SK-N-SH (cell line): ENCODE measurements at regions not wholly inside any gene's neighbourhood (a gene's known extent, or its start where the extent isn't known, plus 50 kb on each side); places are given as distances from the start of the nearest gene placed in this dataset.

Experiments
- CTCF ChIA-PET: fragments of 300-600, 350-600 bp; formaldehyde crosslinking; extraction: SDS; loops from one replicate; lab custom pipeline; 2021; lab: Yijun Ruan, JAX
- POLR2A ChIA-PET: fragments of 350-600 bp; sonication (Branson Sonifier 250); formaldehyde crosslinking; extraction: SDS; loops from one replicate; lab custom pipeline; 2020; ENCODE audit warnings: antibody characterized with exemption, inconsistent platforms; lab: Yijun Ruan, JAX
- DNase-seq: peaks from one replicate; pipeline ENCODE4 v3.0.0; 2012
- H2AFZ ChIP-seq: fragments of 200-600 bp; sonication (generic); 2 replicates; pipeline ENCODE4 v1.8.1; 2016; ENCODE audit warnings: antibody characterized with exemption, mild to moderate bottlenecking, low read depth
- H3F3A ChIP-seq: fragments of 200-600 bp; sonication (generic); replicated peaks from 2 replicates; pipeline ENCODE3; 2016; ENCODE audit warnings: antibody characterized with exemption, mild to moderate bottlenecking; ENCODE audit not compliant: insufficient read depth
- H3K27ac ChIP-seq, 2 experiments: fragments of 200-500 bp in 1 of 2; fragments of 200-600 bp in 1 of 2; sonication (Bioruptor generic) in 1 of 2; sonication (generic), shearing (Covaris generic) in 1 of 2; 2 replicates each; pipeline versions ENCODE4 v1.5.1 to v1.6.1; 2014 to 2016; ENCODE audit warnings: low read depth in 2 of 2, inconsistent platforms in 1 of 2, low read length in 1 of 2, mild to moderate bottlenecking in 1 of 2, mixed read lengths in 1 of 2
- H3K27me3 ChIP-seq: fragments of 200-600 bp; sonication (generic), shearing (Covaris generic); 2 replicates; pipeline ENCODE4 v1.6.1; 2016; ENCODE audit warnings: mixed run types; ENCODE audit not compliant: insufficient read depth
- H3K36me3 ChIP-seq, 2 experiments: fragments of 200-500 bp in 1 of 2; fragments of 200-600 bp in 1 of 2; sonication (Bioruptor generic) in 1 of 2; sonication (generic) in 1 of 2; replicated peaks in 1 of 2; 2 replicates each; pipeline versions ENCODE3 to v1.5.1; 2014 to 2016; ENCODE audit warnings: low read length in 1 of 2, mild to moderate bottlenecking in 1 of 2; ENCODE audit not compliant: insufficient read depth in 2 of 2, control insufficient read depth in 1 of 2
- H3K4me1 ChIP-seq, 2 experiments: fragments of 200-500 bp in 1 of 2; fragments of 200-600 bp in 1 of 2; sonication (Bioruptor generic) in 1 of 2; sonication (generic), shearing (Covaris generic) in 1 of 2; 2 replicates each; pipeline versions ENCODE4 v1.5.1 to v1.6.1; 2014 to 2016; ENCODE audit warnings: low read depth in 1 of 2, low read length in 1 of 2, mixed run types in 1 of 2; ENCODE audit not compliant: insufficient read depth in 2 of 2, control insufficient read depth in 1 of 2
- H3K4me2 ChIP-seq: fragments of 200-600 bp; sonication (generic), shearing (Covaris generic); 2 replicates; pipeline ENCODE4 v1.6.1; 2017; ENCODE audit warnings: mixed run types
- H3K4me3 ChIP-seq, 2 experiments: fragments of 200-500 bp in 1 of 2; fragments of 200-600 bp in 1 of 2; sonication (Bioruptor generic) in 1 of 2; sonication (generic), shearing (Covaris generic) in 1 of 2; 2 replicates each; pipeline versions ENCODE4 v1.5.1 to v1.8.1; 2014 to 2016; ENCODE audit warnings: low read depth in 2 of 2, inconsistent platforms in 1 of 2, low read length in 1 of 2, mild to moderate bottlenecking in 1 of 2, mixed read lengths in 1 of 2, moderate library complexity in 1 of 2
- H3K79me2 ChIP-seq: fragments of 200-600 bp; sonication (generic); 2 replicates; pipeline ENCODE4 v1.8.1; 2017; ENCODE audit warnings: mild to moderate bottlenecking; ENCODE audit not compliant: insufficient read depth
- H3K9ac ChIP-seq: fragments of 200-600 bp; sonication (generic); 2 replicates; pipeline ENCODE4 v1.6.1; 2017; ENCODE audit warnings: mixed run types
- H3K9me2 ChIP-seq: fragments of 200-600 bp; sonication (generic); 2 replicates; pipeline ENCODE4 v1.6.1; 2017; ENCODE audit warnings: mixed run types
- H3K9me3 ChIP-seq: fragments of 200-600 bp; sonication (generic); 2 replicates; pipeline ENCODE4 v1.6.1; 2017; ENCODE audit warnings: mixed run types, mild to moderate bottlenecking, moderate library complexity
- H4K20me1 ChIP-seq: fragments of 200-600 bp; sonication (generic); 2 replicates; pipeline ENCODE4 v1.6.1; 2017; ENCODE audit warnings: mild to moderate bottlenecking, mixed run types; ENCODE audit not compliant: insufficient read depth
- CHD2 ChIP-seq: fragments of 150-350 bp; IDR thresholded peaks from 2 replicates; pipeline ENCODE4 v1.6.1; 2018; ENCODE audit warnings: low read length; ENCODE audit not compliant: partially characterized antibody
- FOSL2 ChIP-seq: IDR thresholded peaks from 2 replicates; pipeline ENCODE4 v1.4.0; 2012; ENCODE audit warnings: low read depth, mild to moderate bottlenecking, moderate library complexity, borderline replicate concordance
- FOXJ3 ChIP-seq: sonication (generic); formaldehyde crosslinking; IDR thresholded peaks from 2 replicates; pipeline ENCODE4 v1.5.1; 2020; ENCODE audit warnings: mild to moderate bottlenecking, missing genetic modification reagents
- GABPA ChIP-seq: IDR thresholded peaks from 2 replicates; pipeline ENCODE4 v1.4.0; 2012; ENCODE audit warnings: low read depth, mild to moderate bottlenecking
- IRF3 ChIP-seq: fragments of 150-350 bp; IDR thresholded peaks from 2 replicates; pipeline ENCODE4 v1.6.1; 2016; ENCODE audit warnings: mild to moderate bottlenecking, low read depth, low read length
- JUND ChIP-seq: IDR thresholded peaks from 2 replicates; pipeline ENCODE4 v1.4.0; 2012
- MEF2A ChIP-seq: IDR thresholded peaks from 2 replicates; pipeline ENCODE4 v1.4.0; 2012; ENCODE audit warnings: low read depth, borderline replicate concordance
- MXI1 ChIP-seq: IDR thresholded peaks from 2 replicates; pipeline ENCODE4 v1.6.1; 2012; ENCODE audit warnings: mild to moderate bottlenecking, low read depth, low read length, improper control_type of control experiment
- NRF1 ChIP-seq: IDR thresholded peaks from 2 replicates; pipeline ENCODE4 v1.6.1; 2012; ENCODE audit warnings: low read depth, mild to moderate bottlenecking, low read length
- POLR2AphosphoS5 ChIP-seq: IDR thresholded peaks from 2 replicates; pipeline ENCODE4 v1.6.1; 2012; ENCODE audit warnings: low read depth, low read length
- RCOR1 ChIP-seq: fragments of 150-350 bp; IDR thresholded peaks from 2 replicates; pipeline ENCODE4 v1.6.1; 2017; ENCODE audit warnings: antibody characterized with exemption, low read length
- RXRA ChIP-seq: IDR thresholded peaks from 2 replicates; pipeline ENCODE4 v1.4.0; 2012; ENCODE audit warnings: low read depth, mild to moderate bottlenecking, borderline replicate concordance
- SMC3 ChIP-seq: IDR thresholded peaks from 2 replicates; pipeline ENCODE4 v1.6.1; 2012; ENCODE audit warnings: low read depth, low read length, improper control_type of control experiment
- TAF1 ChIP-seq: IDR thresholded peaks from 2 replicates; pipeline ENCODE4 v1.6.1; 2012; ENCODE audit warnings: low read depth, mild to moderate bottlenecking, low read length, moderate library complexity, borderline replicate concordance
- TCF12 ChIP-seq: IDR thresholded peaks from 2 replicates; pipeline ENCODE4 v1.4.0; 2012
- TEAD4 ChIP-seq: IDR thresholded peaks from 2 replicates; pipeline ENCODE4 v1.4.0; 2012; ENCODE audit warnings: mild to moderate bottlenecking, borderline replicate concordance; ENCODE audit not compliant: insufficient read depth
- USF2 ChIP-seq: fragments of 150-350 bp; IDR thresholded peaks from 2 replicates; pipeline ENCODE4 v1.6.1; 2017; ENCODE audit warnings: antibody characterized with exemption, low read length, low read depth, borderline replicate concordance
- WGBS: methylation state at CpG from one replicate; pipeline ENCODE4 v1.1.6; 2017; ENCODE audit warnings: low lambda C conversion rate; 5-methylcytosine and 5-hydroxymethylcytosine counted together
- TF ChIP-seq, protein P1 (sequence below): IDR thresholded peaks from 2 replicates; pipeline ENCODE4 v1.4.0; 2012; ENCODE audit warnings: low read depth, borderline replicate concordance

DNA sequence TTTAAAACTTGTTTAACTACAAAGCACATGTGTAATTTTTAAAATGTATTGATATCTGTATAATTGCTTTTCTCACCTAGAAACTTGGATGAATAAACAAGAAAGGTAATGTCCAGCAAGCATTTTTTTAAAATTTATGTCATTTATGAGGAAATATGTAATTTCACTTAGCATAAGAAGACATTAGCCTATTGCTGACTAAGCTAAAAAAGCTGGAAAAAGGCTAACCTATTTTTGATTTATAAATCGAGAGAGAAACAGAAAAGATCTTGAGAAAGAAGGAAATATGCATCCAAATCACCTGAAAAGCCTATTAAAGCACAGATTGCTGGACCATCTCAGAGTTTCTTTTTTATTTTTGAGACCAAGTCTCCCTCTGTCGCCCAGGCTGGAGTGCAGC is 1181.3 kb downstream of the SLITRK1 start:
- CTCF ChIA-PET, result interaction anchor here (0.7 kb wide), 1 partner anchor 16 kb away, joined by 3 read pairs; no protein-coding TSS in a partner anchor

GRCh38 chr13:82698941-82699340 is 1183.3 kb downstream of the SLITRK1 start:
- no peak overlapping the region for H3K27ac ChIP-seq
- no peak for DNase-seq
- no peaks in the 10 kb centered on the region for H3F3A ChIP-seq
- H3K4me2 ChIP-seq, result no peak overlapping the region
- H3K79me2 ChIP-seq, result no peaks in the 10 kb centered on the region
- no peaks in the 10 kb centered on the region; a peak in 1 of 4 replicates for H3K4me1 ChIP-seq
- H3K4me3 ChIP-seq, result no peak overlapping the region
- H3K9ac ChIP-seq, result no peak overlapping the region
- H3K9me2 ChIP-seq, result no peaks in the 10 kb centered on the region
- no peaks in the 10 kb centered on the region for H3K9me3 ChIP-seq
- TF ChIP-seq MEF2A, result no peak
- TF ChIP-seq IRF3, result no peak
- TF ChIP-seq, all 33 proteins: peak for 0
- POLR2A ChIA-PET, result no interaction called here
- Histone ChIP-seq H3K36me3 (no peaks in the 10 kb centered on the region), H3K27me3 (no peaks in the 10 kb centered on the region), H2AFZ (no peak overlapping the region), H4K20me1 (no peaks in the 10 kb centered on the region)
- CTCF ChIA-PET, result no interaction called here

More for the DNA sequence above, 1181.3 kb downstream of the SLITRK1 start:
- POLR2A ChIA-PET, result no interaction called here
- H3K36me3 ChIP-seq, result no peaks in the 10 kb centered on the region
- WGBS, result 16% methylated on average over 2 of the region's 2 CpGs
- no peaks in the 10 kb centered on the region for H3K9me2 ChIP-seq
- H3K4me3 ChIP-seq, result no peak overlapping the region
- H4K20me1 ChIP-seq, result no peaks in the 10 kb centered on the region
- H3F3A ChIP-seq, result no peaks in the 10 kb centered on the region
- no peak for DNase-seq
- H3K27ac ChIP-seq, result no peak overlapping the region
- H2AFZ ChIP-seq, result no peak overlapping the region
- H3K27me3 ChIP-seq, result no peaks in the 10 kb centered on the region
- no peak for TF ChIP-seq SMC3
- TF ChIP-seq USF2, result no peak
- no peak for TF ChIP-seq JUND
- TF ChIP-seq, protein P1, sequence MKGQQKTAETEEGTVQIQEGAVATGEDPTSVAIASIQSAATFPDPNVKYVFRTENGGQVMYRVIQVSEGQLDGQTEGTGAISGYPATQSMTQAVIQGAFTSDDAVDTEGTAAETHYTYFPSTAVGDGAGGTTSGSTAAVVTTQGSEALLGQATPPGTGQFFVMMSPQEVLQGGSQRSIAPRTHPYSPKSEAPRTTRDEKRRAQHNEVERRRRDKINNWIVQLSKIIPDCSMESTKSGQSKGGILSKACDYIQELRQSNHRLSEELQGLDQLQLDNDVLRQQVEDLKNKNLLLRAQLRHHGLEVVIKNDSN, result no peak
- no peak for TF ChIP-seq TEAD4
- TF ChIP-seq POLR2AphosphoS5, result no peak
- TF ChIP-seq RCOR1, result no peak
- no peak for TF ChIP-seq RXRA
- TF ChIP-seq TCF12, result no peak
- no peak for TF ChIP-seq CHD2
- no peak for TF ChIP-seq GABPA
- TF ChIP-seq FOSL2, result no peak
- no peak for TF ChIP-seq MXI1
- no peak for TF ChIP-seq MEF2A
- TF ChIP-seq NRF1, result no peak
- no peak for TF ChIP-seq TAF1
- no peak for TF ChIP-seq FOXJ3 (CRISPR knock-in tag)
- H3K4me1 ChIP-seq, result no peaks in the 10 kb centered on the region; a peak in 1 of 4 replicates
- H3K9ac ChIP-seq, result no peak overlapping the region
- H3K4me2 ChIP-seq, result no peak overlapping the region
- H3K79me2 ChIP-seq, result no peaks in the 10 kb centered on the region
- H3K9me3 ChIP-seq, result no peaks in the 10 kb centered on the region
